GM12873 (cell line): ENCODE measurements at regions not wholly inside any gene's neighbourhood (a gene's known extent, or its start where the extent isn't known, plus 50 kb on each side); places are given as distances from the start of the nearest gene placed in this dataset.

Experiments
- CTCF ChIP-seq: IDR thresholded peaks from 2 replicates; pipeline ENCODE4 v1.5.1; 2012; ENCODE audit warnings: low read depth, mild to moderate bottlenecking, moderate library complexity, low read length, control low read depth; ENCODE audit not compliant: insufficient read depth; ENCODE audit errors: missing control alignments

GRCh38 chr9:17017931-17018491, 116.8 kb upstream of the CNTLN start:
- TF ChIP-seq CTCF: no peak

- TF ChIP-seq CTCF: no peak
Observed at GRCh38 chr9:17013891-17014290, 120.9 kb upstream of the CNTLN start.

GRCh38 chr9:17013010-17013409, 121.8 kb upstream of the CNTLN start:
- no peak for TF ChIP-seq CTCF

- no peak for TF ChIP-seq CTCF
Observed at GRCh38 chr9:17011880-17012279, 123.0 kb upstream of the CNTLN start.

DNA sequence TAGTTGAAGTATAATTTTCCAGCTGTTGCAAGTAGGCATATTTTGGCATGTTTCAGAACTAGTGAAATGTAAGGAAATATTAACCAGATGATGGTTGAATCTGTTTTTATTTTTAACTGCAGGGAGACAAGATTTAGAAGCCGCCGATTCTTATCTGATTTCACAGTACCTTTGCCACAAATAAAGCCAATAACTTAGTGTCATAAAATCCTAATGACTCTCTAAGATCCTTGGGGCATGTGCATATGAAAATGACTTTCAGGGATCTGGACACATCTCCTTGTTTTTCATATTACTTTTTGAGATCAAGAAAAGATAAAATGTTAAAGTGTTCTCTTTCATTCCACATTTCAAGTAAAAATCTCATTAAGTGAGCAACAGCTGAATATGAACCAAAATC, 125.8 kb upstream of the CNTLN start:
- no peak for TF ChIP-seq CTCF

DNA sequence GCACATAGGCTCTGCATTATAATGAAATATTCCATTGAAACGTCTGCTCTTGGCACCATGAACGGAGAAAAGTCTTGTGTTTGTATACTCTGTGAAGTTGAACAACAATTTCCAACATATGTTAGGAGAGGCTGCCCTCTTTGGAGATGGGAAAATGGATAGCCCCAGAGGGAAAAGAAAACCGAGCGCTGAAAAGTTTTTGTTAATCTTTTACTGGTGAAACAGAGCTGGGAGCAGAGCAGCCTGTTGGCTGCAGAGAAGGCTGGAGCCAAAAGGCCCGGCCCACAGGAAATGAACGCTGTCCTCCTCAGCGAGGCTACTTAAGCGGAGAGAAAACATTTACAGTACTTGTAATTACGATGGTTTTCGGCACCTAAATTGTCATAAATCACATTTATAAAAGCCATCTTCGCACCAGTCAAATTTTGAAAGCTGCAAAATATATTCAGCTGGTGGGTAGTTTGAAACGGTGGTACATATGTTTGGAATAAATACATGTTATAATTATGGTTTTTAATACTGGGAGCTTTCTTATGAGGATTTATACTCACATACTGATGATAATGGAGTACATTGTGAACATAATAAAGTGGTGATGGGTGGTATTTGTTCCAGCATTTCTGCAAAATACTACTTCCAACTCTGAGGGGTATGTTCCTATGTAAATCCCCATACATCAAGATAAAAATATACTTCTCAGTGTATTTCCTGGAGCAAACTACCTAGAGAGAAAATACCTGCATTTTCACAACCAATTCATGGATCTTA, 129.6 kb upstream of the CNTLN start:
- no peak for TF ChIP-seq CTCF

DNA sequence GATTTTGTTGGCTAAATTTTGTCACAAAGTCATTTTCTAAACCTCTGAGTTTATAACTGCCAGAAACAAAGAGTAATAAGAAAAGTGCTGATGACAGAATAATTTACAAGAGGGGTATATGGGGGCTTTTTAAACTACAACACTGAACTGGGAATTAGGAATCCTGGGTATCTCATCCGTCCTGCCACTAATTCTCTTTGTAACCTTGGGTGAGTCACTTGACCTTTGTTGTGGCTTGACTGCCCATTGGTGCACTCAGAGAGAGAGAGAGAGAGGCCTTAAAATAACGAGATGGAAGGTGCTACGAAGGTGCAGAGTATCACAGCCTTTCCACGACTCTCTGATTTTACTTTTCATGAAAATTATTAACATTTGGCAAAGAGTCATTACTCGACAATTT, 130.3 kb upstream of the CNTLN start:
- no peak for TF ChIP-seq CTCF
